Thyroid gland (tissue), 4 donors: ENCODE measurements at regions not wholly inside any gene's neighbourhood (a gene's known extent, or its start where the extent isn't known, plus 50 kb on each side); places are given as distances from the start of the nearest gene placed in this dataset.

Experiments used
- POLR2A ChIP-seq, 2 donors: fragments of 450-650 bp; IDR thresholded peaks; one replicate each; pipeline ENCODE4 v1.6.1; 2017; ENCODE audit warnings: antibody characterized with exemption in 2 of 2, mild to moderate bottlenecking in 2 of 2, moderate library complexity in 1 of 2
- TF ChIP-seq, protein P1 (sequence below), 6 experiments: fragments of 200-600 bp in 3 of 6; fragments of 450-650 bp in 3 of 6; sonication (generic) in 3 of 6; IDR thresholded peaks; one replicate each; pipeline ENCODE4 v1.5.1; 2016 to 2019; ENCODE audit warnings: antibody characterized with exemption in 6 of 6, mild to moderate bottlenecking in 2 of 6, inconsistent platforms in 1 of 6, moderate library complexity in 1 of 6

DNA sequence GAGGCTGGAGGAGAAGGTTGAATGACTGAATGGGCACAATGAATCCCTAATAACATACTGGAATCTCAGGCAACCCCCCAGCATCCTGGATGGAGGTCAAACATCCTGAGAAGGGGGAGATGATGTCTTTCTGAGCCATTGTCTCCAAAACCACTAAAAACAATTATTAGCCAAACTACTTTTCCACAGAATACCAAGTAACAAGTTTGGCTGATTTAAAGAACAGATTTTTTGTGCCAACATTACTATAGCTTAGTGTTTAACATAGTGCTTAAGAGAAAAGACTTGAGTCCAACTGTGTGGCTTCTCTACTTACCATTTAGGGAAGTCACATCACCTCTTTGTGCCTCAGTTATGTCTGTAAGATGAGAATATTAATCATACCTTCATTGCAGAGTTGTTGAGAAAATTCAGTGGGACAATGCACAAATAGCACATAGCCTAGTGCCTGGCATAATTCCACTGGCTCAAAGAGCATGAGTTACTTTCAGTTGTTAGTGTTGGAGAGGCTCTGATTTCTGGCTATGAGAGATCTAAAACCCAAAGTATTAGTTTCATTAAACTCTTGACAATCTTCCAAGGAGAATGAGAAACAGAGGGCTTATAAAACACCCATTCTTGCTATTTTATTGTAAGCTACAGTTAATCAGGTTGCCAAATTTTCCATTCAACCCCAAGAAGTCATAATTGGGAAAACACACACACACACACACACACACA, 111.3 kb upstream of the NR3C1 start:
- no peak for TF ChIP-seq POLR2A (IDR thresholded peaks at IDR 0.05)
- TF ChIP-seq, protein P1, sequence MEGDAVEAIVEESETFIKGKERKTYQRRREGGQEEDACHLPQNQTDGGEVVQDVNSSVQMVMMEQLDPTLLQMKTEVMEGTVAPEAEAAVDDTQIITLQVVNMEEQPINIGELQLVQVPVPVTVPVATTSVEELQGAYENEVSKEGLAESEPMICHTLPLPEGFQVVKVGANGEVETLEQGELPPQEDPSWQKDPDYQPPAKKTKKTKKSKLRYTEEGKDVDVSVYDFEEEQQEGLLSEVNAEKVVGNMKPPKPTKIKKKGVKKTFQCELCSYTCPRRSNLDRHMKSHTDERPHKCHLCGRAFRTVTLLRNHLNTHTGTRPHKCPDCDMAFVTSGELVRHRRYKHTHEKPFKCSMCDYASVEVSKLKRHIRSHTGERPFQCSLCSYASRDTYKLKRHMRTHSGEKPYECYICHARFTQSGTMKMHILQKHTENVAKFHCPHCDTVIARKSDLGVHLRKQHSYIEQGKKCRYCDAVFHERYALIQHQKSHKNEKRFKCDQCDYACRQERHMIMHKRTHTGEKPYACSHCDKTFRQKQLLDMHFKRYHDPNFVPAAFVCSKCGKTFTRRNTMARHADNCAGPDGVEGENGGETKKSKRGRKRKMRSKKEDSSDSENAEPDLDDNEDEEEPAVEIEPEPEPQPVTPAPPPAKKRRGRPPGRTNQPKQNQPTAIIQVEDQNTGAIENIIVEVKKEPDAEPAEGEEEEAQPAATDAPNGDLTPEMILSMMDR (IDR thresholded peaks at IDR 0.05): no peak
